IMR-90 (cell line): ENCODE measurements at regions not wholly inside any gene's neighbourhood (a gene's known extent, or its start where the extent isn't known, plus 50 kb on each side); places are given as distances from the start of the nearest gene placed in this dataset.

ENCODE experiments used
- ATAC-seq: fragments of 200-7000 bp; cut with Tn5 transposase; 2 replicates; pipeline ENCODE4 v1.9.1; 2020; ENCODE audit warnings: low read depth, mild to moderate bottlenecking, moderate library complexity
- BruUV-seq: library from RNA; stranded (reverse); fragments of 400-500 nt; replicated peaks from 2 replicates; lab custom pipeline; 2021; lab: Mats Ljungman, UMichigan
- CTCF ChIA-PET: fragments of 300-600 bp; formaldehyde crosslinking; extraction: SDS; loops from one replicate; lab custom pipeline; 2021; ENCODE audit warnings: antibody characterized with exemption; lab: Yijun Ruan, JAX
- POLR2A ChIA-PET: fragments of 300-600 bp; sonication (Branson Sonifier 250); formaldehyde crosslinking; loops from one replicate; lab custom pipeline; 2022; ENCODE audit warnings: antibody characterized with exemption; ENCODE audit not compliant: unreplicated experiment; lab: Charles Lee
- DNase-seq: peaks from one replicate; pipeline ENCODE4 v3.0.0; 2013
- H2AFZ ChIP-seq: replicated peaks from 2 replicates; pipeline ENCODE3; 2013; ENCODE audit warnings: low read length, mild to moderate bottlenecking; ENCODE audit not compliant: poor library complexity
- H2AK5ac ChIP-seq: 2 replicates; pipeline ENCODE4 v1.6.1; 2013; ENCODE audit warnings: low read depth, low read length, inconsistent platforms
- H2AK9ac ChIP-seq: replicated peaks from 2 replicates; pipeline ENCODE3; 2013; ENCODE audit warnings: mild to moderate bottlenecking, low read depth, low read length, moderate library complexity; ENCODE audit not compliant: poor library complexity
- H2BK120ac ChIP-seq: 2 replicates; pipeline ENCODE4 v1.6.1; 2013; ENCODE audit warnings: low read depth, low read length, inconsistent platforms
- H2BK15ac ChIP-seq: 3 replicates; pipeline ENCODE4 v1.6.1; 2013; ENCODE audit warnings: low read depth, low read length, inconsistent platforms
- H2BK20ac ChIP-seq: 2 replicates; pipeline ENCODE4 v1.6.1; 2013; ENCODE audit warnings: low read depth, mild to moderate bottlenecking, inconsistent platforms, low read length, moderate library complexity
- H2BK5ac ChIP-seq: 2 replicates; pipeline ENCODE4 v1.6.1; 2013; ENCODE audit warnings: mild to moderate bottlenecking, low read depth, low read length, inconsistent platforms; ENCODE audit not compliant: poor library complexity, severe bottlenecking
- H3K14ac ChIP-seq: replicated peaks from 2 replicates; pipeline ENCODE4 v1.6.1; 2013; ENCODE audit warnings: low read depth, low read length, inconsistent platforms
- H3K18ac ChIP-seq: 2 replicates; pipeline ENCODE4 v1.6.1; 2013; ENCODE audit warnings: low read depth, low read length, control low read depth
- H3K23ac ChIP-seq: 2 replicates; pipeline ENCODE4 v1.6.1; 2013; ENCODE audit warnings: low read depth, low read length, inconsistent platforms
- H3K27ac ChIP-seq: 2 replicates; pipeline ENCODE4 v1.5.1; 2013; ENCODE audit warnings: mild to moderate bottlenecking, control low read depth, low read length; ENCODE audit not compliant: insufficient read depth
- H3K27me3 ChIP-seq: 2 replicates; pipeline ENCODE4 v1.6.1; 2013; ENCODE audit warnings: low read length; ENCODE audit not compliant: control insufficient read depth, insufficient read depth
- H3K36me3 ChIP-seq: 2 replicates; pipeline ENCODE4 v1.6.1; 2013; ENCODE audit warnings: low read length, mixed read lengths; ENCODE audit not compliant: control insufficient read depth, insufficient read depth
- H3K4ac ChIP-seq: 2 replicates; pipeline ENCODE4 v1.6.1; 2013; ENCODE audit warnings: low read depth, low read length, inconsistent platforms
- H3K4me1 ChIP-seq: 2 replicates; pipeline ENCODE4 v1.6.1; 2013; ENCODE audit warnings: low read length, mixed read lengths; ENCODE audit not compliant: control insufficient read depth, insufficient read depth
- H3K4me2 ChIP-seq: 2 replicates; pipeline ENCODE4 v1.6.1; 2013; ENCODE audit warnings: low read depth, mild to moderate bottlenecking, control low read depth, low read length, moderate library complexity
- H3K4me3 ChIP-seq: 2 replicates; pipeline ENCODE4 v1.5.1; 2013; ENCODE audit warnings: low read depth, mild to moderate bottlenecking, control low read depth, low read length, moderate library complexity; ENCODE audit not compliant: insufficient read depth
- H3K56ac ChIP-seq: 2 replicates; pipeline ENCODE4 v1.6.1; 2013; ENCODE audit warnings: low read length, inconsistent platforms; ENCODE audit not compliant: insufficient read depth; ENCODE audit errors: extremely low read depth
- H3K79me1 ChIP-seq, 2 experiments: 2 replicates each; pipeline ENCODE4 v1.6.1; 2013; ENCODE audit warnings: low read length in 2 of 2, inconsistent platforms in 1 of 2, low read depth in 1 of 2
- H3K9ac ChIP-seq: 2 replicates; pipeline ENCODE4 v1.6.1; 2013; ENCODE audit warnings: low read depth, low read length, control low read depth
- H3K9me1 ChIP-seq: 2 replicates; pipeline ENCODE4 v1.6.1; 2013; ENCODE audit warnings: low read length, inconsistent platforms; ENCODE audit not compliant: insufficient read depth
- H3K9me3 ChIP-seq: 2 replicates; pipeline ENCODE4 v1.6.1; 2013; ENCODE audit warnings: low read length; ENCODE audit not compliant: control insufficient read depth, insufficient read depth
- H4K20me1 ChIP-seq: 2 replicates; pipeline ENCODE4 v1.6.1; 2013; ENCODE audit warnings: low read length, inconsistent platforms; ENCODE audit not compliant: insufficient read depth
- H4K5ac ChIP-seq: 2 replicates; pipeline ENCODE4 v1.6.1; 2013; ENCODE audit warnings: mild to moderate bottlenecking, low read depth, low read length, control low read depth
- H4K8ac ChIP-seq, 2 experiments: 2 replicates each; pipeline ENCODE4 v1.6.1; 2013; ENCODE audit warnings: low read depth in 2 of 2, low read length in 2 of 2, control low read depth in 1 of 2, inconsistent platforms in 1 of 2
- H4K91ac ChIP-seq: 2 replicates; pipeline ENCODE4 v1.6.1; 2013; ENCODE audit warnings: low read depth, low read length, inconsistent platforms; ENCODE audit not compliant: insufficient read depth
- CEBPB ChIP-seq: IDR thresholded peaks from 2 replicates; pipeline ENCODE4 v1.6.1; 2012; ENCODE audit warnings: low read depth, low read length, improper control_type of control experiment
- CHD1 ChIP-seq: IDR thresholded peaks from 2 replicates; pipeline ENCODE4 v1.6.1; 2012; ENCODE audit warnings: low read depth, low read length, improper control_type of control experiment
- CTCF ChIP-seq: conservative IDR thresholded peaks from 2 replicates; pipeline ENCODE4 v1.5.1; 2012; ENCODE audit warnings: mild to moderate bottlenecking, low read depth, low read length, improper control_type of control experiment
- ELK1 ChIP-seq: fragments of 150-350 bp; IDR thresholded peaks from 2 replicates; pipeline ENCODE4 v1.6.1; 2016; ENCODE audit warnings: low read depth, mild to moderate bottlenecking, low read length, moderate library complexity, borderline replicate concordance
- MAFK ChIP-seq: IDR thresholded peaks from 2 replicates; pipeline ENCODE4 v1.6.1; 2012; ENCODE audit warnings: low read depth, low read length, improper control_type of control experiment
- MXI1 ChIP-seq: IDR thresholded peaks from 2 replicates; pipeline ENCODE4 v1.6.1; 2012; ENCODE audit warnings: low read depth, mild to moderate bottlenecking, low read length, moderate library complexity, borderline replicate concordance
- RAD21 ChIP-seq: IDR thresholded peaks from 2 replicates; pipeline ENCODE4 v1.6.1; 2012; ENCODE audit warnings: low read length, improper control_type of control experiment
- RCOR1 ChIP-seq: IDR thresholded peaks from 2 replicates; pipeline ENCODE4 v1.6.1; 2012; ENCODE audit warnings: mild to moderate bottlenecking, low read length, improper control_type of control experiment; ENCODE audit not compliant: insufficient replicate concordance
- RFX5 ChIP-seq: IDR thresholded peaks from 2 replicates; pipeline ENCODE4 v1.8.0; 2012; ENCODE audit warnings: low read depth, mild to moderate bottlenecking, low read length, moderate library complexity
- SMC3 ChIP-seq: fragments of 150-350 bp; IDR thresholded peaks from 2 replicates; pipeline ENCODE4 v1.6.1; 2016; ENCODE audit warnings: low read depth, mild to moderate bottlenecking, antibody characterized with exemption, low read length, moderate library complexity
- USF2 ChIP-seq: fragments of 150-350 bp; IDR thresholded peaks from 2 replicates; pipeline ENCODE4 v1.6.1; 2017; ENCODE audit warnings: mild to moderate bottlenecking, antibody characterized with exemption, low read length, low read depth
- WGBS, 2 experiments: methylation state at CpG; one replicate each; pipeline versions ENCODE4 v1.1.5 to v1.1.7; 2013; ENCODE audit warnings: missing lambda C conversion rate in 2 of 2; ENCODE audit not compliant: insufficient read length in 1 of 2; ENCODE audit errors: extremely low coverage in 2 of 2; 5-methylcytosine and 5-hydroxymethylcytosine counted together
- dilution Hi-C: fragments of 300-500 bp; cut with HindIII; formaldehyde crosslinking; loops from one replicate; pipeline ENCODE4 v1.14.3; 2018; ENCODE audit warnings: low sequenced_read_pairs; ENCODE audit not compliant: unreplicated experiment
- in situ Hi-C: fragments of 300-500 bp; cut with MboI; formaldehyde crosslinking; loops from 3 replicates; pipeline ENCODE4 v1.14.3; 2019; ENCODE audit warnings: low sequenced_read_pairs, inconsistent platforms, mixed read lengths
- intact Hi-C: fragments of 100-400 bp; cut with micrococcal nuclease; formaldehyde crosslinking; loops from 2 replicates; pipeline ENCODE4 v1.10.0; 2022

- H2AK5ac ChIP-seq = no peak overlapping the region
- intact Hi-C loops (no loop called here), in situ Hi-C loops (no loop called here), dilution Hi-C loops (no loop called here)
- DNase-seq (no peak), ATAC-seq (no peak)
- H3K4me1 ChIP-seq = no peaks in the 10 kb centered on the region
- H3K36me3 ChIP-seq = no peaks in the 10 kb centered on the region
- no peak overlapping the region for H2BK120ac ChIP-seq
- H3K4me2 ChIP-seq = no peak overlapping the region
- H3K23ac ChIP-seq = no peak overlapping the region
- H4K20me1 ChIP-seq = no peaks in the 10 kb centered on the region
- no peak overlapping the region for H3K27ac ChIP-seq
- no peak overlapping the region for H4K8ac ChIP-seq
- peaks cover 6% of the 10 kb centered on the region for H3K9me3 ChIP-seq
- BruUV-seq = no TSS peak
- no peak overlapping the region for H2BK15ac ChIP-seq
- WGBS, 2 experiments = no CpG with 5 or more reads among the region's 2 CpGs
- no peak overlapping the region for H4K91ac ChIP-seq
- no peak overlapping the region for H3K4me3 ChIP-seq
- no peak overlapping the region for H2AK9ac ChIP-seq
- H3K56ac ChIP-seq = no peak overlapping the region
- H3K4ac ChIP-seq = no peak overlapping the region
- H3K18ac ChIP-seq = no peak overlapping the region
- H2BK20ac ChIP-seq = no peak overlapping the region
- H2AFZ ChIP-seq = no peak overlapping the region
- CTCF ChIA-PET = no interaction called here
- no peak overlapping the region for H4K5ac ChIP-seq
- H3K9me1 ChIP-seq = no peaks in the 10 kb centered on the region
- H3K14ac ChIP-seq = no peak overlapping the region
- no peak overlapping the region for H2BK5ac ChIP-seq
- H3K9ac ChIP-seq = no peak overlapping the region
- H3K27me3 ChIP-seq = no peaks in the 10 kb centered on the region
- TF ChIP-seq SMC3 (no peak), RAD21 (no peak), RFX5 (no peak), ELK1 (no peak), USF2 (no peak), MAFK (no peak), CEBPB (no peak), CTCF (no peak), RCOR1 (no peak), MXI1 (no peak), CHD1 (no peak)
- POLR2A ChIA-PET = no interaction called here
- no peaks in the 10 kb centered on the region for H3K79me1 ChIP-seq
Observed at GRCh38 chr16:52747088-52747595, 200.2 kb upstream of the TOX3 start.
